Endothelial cell of umbilical vein (primary cell): ENCODE measurements at regions not wholly inside any gene's neighbourhood (a gene's known extent, or its start where the extent isn't known, plus 50 kb on each side); places are given as distances from the start of the nearest gene placed in this dataset.

Source experiments
- BruUV-seq: library from RNA; stranded (reverse); fragments of 400-500 nt; replicated peaks from 2 replicates; lab custom pipeline; 2021; lab: Mats Ljungman, UMichigan
- CTCF ChIA-PET: fragments of 300-600, 350-600 bp; sonication (Branson Sonifier 250); formaldehyde crosslinking; loops from one replicate; lab custom pipeline; 2021; ENCODE audit warnings: antibody characterized with exemption, inconsistent platforms; lab: Charles Lee
- POLR2A ChIA-PET: fragments of 300-600, 350-600 bp; sonication (Branson Sonifier 250); formaldehyde crosslinking; loops from one replicate; lab custom pipeline; 2021; ENCODE audit warnings: antibody characterized with exemption, inconsistent platforms; lab: Charles Lee
- DNase-seq: peaks from one replicate; pipeline ENCODE4 v3.0.0-alpha.2; 2011; ENCODE audit warnings: low read depth, low spot score
- FAIRE-seq: peaks from 2 replicates; lab custom pipeline; 2011; peaks lifted over from hg19 to GRCh38; lab: Jason Lieb, UNC
- H2AFZ ChIP-seq: 2 replicates; pipeline ENCODE4 v1.6.0; 2012; ENCODE audit warnings: low read depth, low read length, control low read depth, inconsistent platforms
- H3K27ac ChIP-seq: 2 replicates; pipeline ENCODE4 v1.5.1; 2011; ENCODE audit warnings: low read depth, mild to moderate bottlenecking, control low read depth, low read length, moderate library complexity; ENCODE audit not compliant: insufficient read depth
- H3K27me3 ChIP-seq, 2 experiments: 2 replicates each; pipeline versions ENCODE4 v1.6.0 to v1.6.1; 2011; ENCODE audit warnings: low read length in 2 of 2, mixed read lengths in 1 of 2; ENCODE audit not compliant: control insufficient read depth in 2 of 2, insufficient read depth in 2 of 2
- H3K36me3 ChIP-seq, 2 experiments: 2 replicates in 1 of 2; 3 replicates in 1 of 2; pipeline ENCODE4 v1.5.1; 2011; ENCODE audit warnings: low read length in 2 of 2, mild to moderate bottlenecking in 1 of 2, moderate library complexity in 1 of 2; ENCODE audit not compliant: control insufficient read depth in 2 of 2, insufficient read depth in 2 of 2; ENCODE audit errors: extremely low read depth in 1 of 2
- H3K4me1 ChIP-seq: 3 replicates; pipeline ENCODE4 v1.5.1; 2011; ENCODE audit warnings: mild to moderate bottlenecking, low read length; ENCODE audit not compliant: control insufficient read depth, insufficient read depth; ENCODE audit errors: extremely low read depth
- H3K4me2 ChIP-seq: 2 replicates; pipeline ENCODE4 v1.6.1; 2011; ENCODE audit warnings: low read length, control low read depth, mixed read lengths; ENCODE audit not compliant: insufficient read depth
- H3K4me3 ChIP-seq, 3 experiments: fragments of 200-600 bp in 1 of 3; sonication (generic), shearing (Covaris generic) in 1 of 3; replicated peaks in 1 of 3; 2 replicates each; pipeline ENCODE4 v1.5.1; 2011 to 2016; ENCODE audit warnings: control low read depth in 3 of 3, low read length in 3 of 3, mild to moderate bottlenecking in 2 of 3, inconsistent platforms in 1 of 3, low read depth in 1 of 3, moderate library complexity in 1 of 3; ENCODE audit not compliant: insufficient read depth in 1 of 3
- H3K79me2 ChIP-seq: 2 replicates; pipeline ENCODE4 v1.6.0; 2012; ENCODE audit warnings: low read length, inconsistent platforms; ENCODE audit not compliant: control insufficient read depth, insufficient read depth
- H3K9ac ChIP-seq: replicated peaks from 2 replicates; pipeline ENCODE3; 2011; ENCODE audit warnings: low read length, control low read depth; ENCODE audit not compliant: insufficient read depth; ENCODE audit errors: extremely low read depth
- H3K9me1 ChIP-seq: replicated peaks from 3 replicates; pipeline ENCODE4 v1.6.0; 2011; ENCODE audit warnings: mild to moderate bottlenecking, low read length; ENCODE audit not compliant: control insufficient read depth, insufficient read depth; ENCODE audit errors: extremely low read depth
- H3K9me3 ChIP-seq: replicated peaks from 2 replicates; pipeline ENCODE4 v1.5.1; 2012; ENCODE audit warnings: low read length, inconsistent platforms; ENCODE audit not compliant: control insufficient read depth, insufficient read depth
- H4K20me1 ChIP-seq: replicated peaks from 2 replicates; pipeline ENCODE3; 2011; ENCODE audit warnings: mild to moderate bottlenecking, low read length; ENCODE audit not compliant: control insufficient read depth, insufficient read depth; ENCODE audit errors: extremely low read depth
- CTCF ChIP-seq, 2 donors: IDR thresholded peaks; 1 replicate in 1 of 2; 2 replicates in 1 of 2; pipeline ENCODE4 v1.5.1; 2011; ENCODE audit warnings: low read length in 2 of 2, mild to moderate bottlenecking in 2 of 2, moderate library complexity in 2 of 2, control low read depth in 1 of 2, inconsistent platforms in 1 of 2, low read depth in 1 of 2; ENCODE audit not compliant: insufficient read depth in 1 of 2; ENCODE audit errors: extremely low read depth in 1 of 2
- EZH2 ChIP-seq: IDR thresholded peaks from 2 replicates; pipeline ENCODE4 v1.6.1; 2012; ENCODE audit warnings: borderline replicate concordance, low read depth, mild to moderate bottlenecking, moderate library complexity, low read length, inconsistent platforms; ENCODE audit not compliant: severe bottlenecking
- FOS ChIP-seq: IDR thresholded peaks from 2 replicates; pipeline ENCODE4 v1.6.1; 2011; ENCODE audit warnings: mild to moderate bottlenecking, low read length, moderate library complexity, borderline replicate concordance; ENCODE audit not compliant: insufficient read depth
- GATA2 ChIP-seq: IDR thresholded peaks from 2 replicates; pipeline ENCODE4 v1.7.0; 2011; ENCODE audit warnings: low read depth, mild to moderate bottlenecking, moderate library complexity, mixed read lengths, low read length; ENCODE audit not compliant: insufficient read length, insufficient read depth
- JUN ChIP-seq: IDR thresholded peaks from 2 replicates; pipeline ENCODE4 v1.6.1; 2011; ENCODE audit warnings: borderline replicate concordance, low read depth; ENCODE audit not compliant: insufficient read length, insufficient read depth
- MAX ChIP-seq: IDR thresholded peaks from 2 replicates; pipeline ENCODE4 v1.6.1; 2011; ENCODE audit not compliant: insufficient read depth, insufficient read length
- MYC ChIP-seq: IDR thresholded peaks from one replicate; pipeline ENCODE4 v1.6.1; 2011; ENCODE audit warnings: mild to moderate bottlenecking, low read depth, low read length
- POLR2A ChIP-seq: IDR thresholded peaks from 2 replicates; pipeline ENCODE4 v1.6.1; 2012; ENCODE audit warnings: low read depth, mild to moderate bottlenecking, control low read depth, low read length
- POLR2AphosphoS5 ChIP-seq: IDR thresholded peaks from 2 replicates; pipeline ENCODE4 v1.6.1; 2012; ENCODE audit warnings: low read depth, mild to moderate bottlenecking, control low read depth, low read length, moderate library complexity; ENCODE audit not compliant: insufficient read depth
- dilution Hi-C: fragments of 300-500 bp; cut with MboI; formaldehyde crosslinking; loops from one replicate; pipeline ENCODE4 v1.15.0; 2019; ENCODE audit warnings: low sequenced_read_pairs; ENCODE audit not compliant: extremely low pct_ligation_motif_present
- intact Hi-C: fragments of 100-400 bp; cut with micrococcal nuclease; formaldehyde crosslinking; loops from one replicate; pipeline ENCODE4 v1.10.0; 2022

- ChIA-PET POLR2A (no interaction called here), CTCF (interaction anchor here (1.4 kb wide), 1 partner anchor 12 kb away, joined by 3 read pairs; no protein-coding TSS in a partner anchor)
- Histone ChIP-seq H4K20me1 (no peaks in the 10 kb centered on the region), H3K79me2 (no peaks in the 10 kb centered on the region), H3K9ac (no peak overlapping the region), H2AFZ (no peak overlapping the region), H3K27ac (no peak overlapping the region), H3K27me3 (no peaks in the 10 kb centered on the region), H3K36me3 (no peaks in the 10 kb centered on the region), H3K4me3 (no peak overlapping the region), H3K4me2 (no peak overlapping the region), H3K9me3 (no peaks in the 10 kb centered on the region), H3K9me1 (no peaks in the 10 kb centered on the region), H3K4me1 (no peaks in the 10 kb centered on the region)
- dilution Hi-C loops, result no loop called here
- BruUV-seq, result no TSS peak
- no peak for TF ChIP-seq EZH2
- no peak for TF ChIP-seq MAX
- no peak for TF ChIP-seq MYC
- TF ChIP-seq JUN, result no peak
- no peak for TF ChIP-seq FOS
- no peak for TF ChIP-seq POLR2A
- TF ChIP-seq CTCF (IDR thresholded peaks at IDR 0.05; ENCODE audit: extremely low read depth in 1 of 2, insufficient read depth in 1 of 2, low read depth in 1 of 2, low read length in 2 of 2), result no peak
- no peak for TF ChIP-seq POLR2AphosphoS5
- TF ChIP-seq GATA2, result no peak
- intact Hi-C loops, result loop anchor here (1.0 kb wide), 1 partner anchor 13 kb away; no protein-coding TSS in a partner anchor
- FAIRE-seq, result no peak
- DNase-seq, result no peak
Observed at GRCh38 chr2:63769915-63770314, 71.8 kb upstream of the UGP2 start.
